NCI-H446 (cell line): ENCODE measurements at regions not wholly inside any gene's neighbourhood (a gene's known extent, or its start where the extent isn't known, plus 50 kb on each side); places are given as distances from the start of the nearest gene placed in this dataset.
A peak's percentile ranks its signal among the peaks of the same experiment; 100 is the strongest.

Experiments
- DNase-seq, 2 experiments: peaks; one replicate each; lab custom pipeline; 2025; lab: John Stamatoyannopoulos, UW

GRCh38 chr12:27179400-27180214 is 64.5 kb upstream of the STK38L start:
- DNase-seq, result peak in 1 of 2 experiments; percentile 59

- DNase-seq, result no peak
Measured at GRCh38 chr12:27180906-27181505, 63.1 kb upstream of the STK38L start.

- DNase-seq, result no peak
Measured at GRCh38 chr12:27183342-27183741, 60.7 kb upstream of the STK38L start.

GRCh38 chr12:27185234-27186021 is 58.7 kb upstream of the STK38L start:
- no peak for DNase-seq

GRCh38 chr12:27186022-27186839 is 57.9 kb upstream of the STK38L start:
- DNase-seq, result no peak

- no peak for DNase-seq
Measured at GRCh38 chr12:27187697-27188096, 56.4 kb upstream of the STK38L start.

GRCh38 chr12:27190761-27191160 is 53.3 kb upstream of the STK38L start:
- no peak for DNase-seq

GRCh38 chr12:27191531-27191930 is 52.6 kb upstream of the STK38L start:
- no peak for DNase-seq

- no peak for DNase-seq
Measured at GRCh38 chr12:27192118-27192802, 51.8 kb upstream of the STK38L start.

GRCh38 chr12:27193106-27193505 is 51.0 kb upstream of the STK38L start:
- DNase-seq, result no peak

GRCh38 chr12:27193854-27194544 is 50.1 kb upstream of the STK38L start:
- DNase-seq, result peak in 1 of 2 experiments; percentile 28
